Sigmoid colon (tissue), 6 donors: ENCODE measurements at regions not wholly inside any gene's neighbourhood (a gene's known extent, or its start where the extent isn't known, plus 50 kb on each side); places are given as distances from the start of the nearest gene placed in this dataset.

ENCODE experiments used
- DNase-seq: peaks from one replicate; pipeline ENCODE4 v3.0.0-alpha.2; 2019
- H3K27ac ChIP-seq, 4 donors: fragments of 200-600 bp; sonication (generic); one replicate each; pipeline ENCODE4 v1.5.1; 2016 to 2019; ENCODE audit warnings: mild to moderate bottlenecking in 1 of 4
- H3K27me3 ChIP-seq, 3 donors: fragments of 200-600 bp; sonication (generic); one replicate each; pipeline ENCODE4 v1.5.1; 2019; ENCODE audit warnings: mild to moderate bottlenecking in 1 of 3
- H3K36me3 ChIP-seq, 4 donors: fragments of 200-600 bp; sonication (generic); one replicate each; pipeline ENCODE4 v1.5.1; 2016 to 2019
- H3K4me1 ChIP-seq, 4 donors: fragments of 200-600 bp; sonication (generic); one replicate each; pipeline ENCODE4 v1.5.1; 2017 to 2019
- H3K4me3 ChIP-seq, 4 donors: fragments of 200-600 bp; sonication (generic); one replicate each; pipeline ENCODE4 v1.5.1; 2017 to 2019; ENCODE audit warnings: mild to moderate bottlenecking in 2 of 4, moderate library complexity in 1 of 4
- H3K9me3 ChIP-seq, 4 donors: fragments of 200-600 bp in 3 of 4; sonication (generic) in 3 of 4; one replicate each; pipeline versions ENCODE4 v1.5.1 to v1.6.1; 2013 to 2019
- EP300 ChIP-seq, 4 donors: sonication (generic); formaldehyde crosslinking; IDR thresholded peaks; one replicate each; pipeline ENCODE4 v1.6.1; 2017; ENCODE audit warnings: antibody characterized with exemption in 4 of 4
- POLR2A ChIP-seq, 2 donors: fragments of 450-650 bp; IDR thresholded peaks; one replicate each; pipeline ENCODE4 v1.6.1; 2016; ENCODE audit warnings: antibody characterized with exemption in 2 of 2, mild to moderate bottlenecking in 2 of 2, moderate library complexity in 2 of 2
- POLR2AphosphoS5 ChIP-seq, 4 donors: sonication (generic); formaldehyde crosslinking; IDR thresholded peaks; one replicate each; pipeline ENCODE4 v1.6.1; 2017; ENCODE audit warnings: antibody characterized with exemption in 4 of 4
- WGBS, 2 donors: extraction: QIAGEN DNeasy Blood & Tissue Kit; methylation state at CpG; one replicate each; pipeline ENCODE4 v1.1.7; 2013; 5-methylcytosine and 5-hydroxymethylcytosine counted together
- intact Hi-C: fragments of 100-400 bp; cut with DNase I; formaldehyde crosslinking; loops from one replicate; pipeline ENCODE4 v1.15.1; 2023
- TF ChIP-seq, protein P1 (sequence below), 4 experiments: fragments of 450-650 bp in 3 of 4; fragments of 200-600 bp in 1 of 4; IDR thresholded peaks; one replicate each; pipeline ENCODE4 v1.5.1; 2016 to 2019; ENCODE audit warnings: antibody characterized with exemption in 4 of 4, mild to moderate bottlenecking in 3 of 4, moderate library complexity in 2 of 4
- donor health status: healthy with polysubstance abuse.
- donor health status: healthy.

DNA sequence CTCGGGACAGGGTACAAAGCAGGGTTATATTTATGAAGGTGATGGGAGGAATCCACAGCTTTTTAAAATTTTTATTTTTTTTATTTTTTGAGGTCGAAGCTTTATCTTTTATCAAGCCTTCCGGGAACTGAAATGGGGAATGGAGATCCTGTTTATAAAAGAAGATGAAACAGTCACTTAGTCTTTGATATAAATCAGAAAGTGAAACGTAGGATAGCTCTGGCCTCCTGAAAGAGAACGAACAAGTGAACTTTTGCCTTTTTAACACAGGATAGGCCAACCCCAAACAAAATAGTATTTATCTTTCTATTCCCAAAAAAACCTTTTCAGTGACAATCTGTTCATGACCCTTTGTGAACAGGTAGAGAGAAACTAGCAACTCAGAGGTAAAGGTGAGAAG lies 634.0 kb upstream of the LMCD1 start:
- DNase-seq, result no peak
- no peaks in the 10 kb centered on the region for H3K27me3 ChIP-seq
- H3K4me1 ChIP-seq, result no peaks in the 10 kb centered on the region
- H3K36me3 ChIP-seq, result no peaks in the 10 kb centered on the region
- no peak overlapping the region for H3K4me3 ChIP-seq
- no peaks in the 10 kb centered on the region for H3K9me3 ChIP-seq
- intact Hi-C loops, result no loop called here
- TF ChIP-seq EP300 (IDR thresholded peaks at IDR 0.05), result no peak
- TF ChIP-seq POLR2A (IDR thresholded peaks at IDR 0.05), result no peak
- no peak for TF ChIP-seq POLR2AphosphoS5 (IDR thresholded peaks at IDR 0.05)
- TF ChIP-seq, protein P1, sequence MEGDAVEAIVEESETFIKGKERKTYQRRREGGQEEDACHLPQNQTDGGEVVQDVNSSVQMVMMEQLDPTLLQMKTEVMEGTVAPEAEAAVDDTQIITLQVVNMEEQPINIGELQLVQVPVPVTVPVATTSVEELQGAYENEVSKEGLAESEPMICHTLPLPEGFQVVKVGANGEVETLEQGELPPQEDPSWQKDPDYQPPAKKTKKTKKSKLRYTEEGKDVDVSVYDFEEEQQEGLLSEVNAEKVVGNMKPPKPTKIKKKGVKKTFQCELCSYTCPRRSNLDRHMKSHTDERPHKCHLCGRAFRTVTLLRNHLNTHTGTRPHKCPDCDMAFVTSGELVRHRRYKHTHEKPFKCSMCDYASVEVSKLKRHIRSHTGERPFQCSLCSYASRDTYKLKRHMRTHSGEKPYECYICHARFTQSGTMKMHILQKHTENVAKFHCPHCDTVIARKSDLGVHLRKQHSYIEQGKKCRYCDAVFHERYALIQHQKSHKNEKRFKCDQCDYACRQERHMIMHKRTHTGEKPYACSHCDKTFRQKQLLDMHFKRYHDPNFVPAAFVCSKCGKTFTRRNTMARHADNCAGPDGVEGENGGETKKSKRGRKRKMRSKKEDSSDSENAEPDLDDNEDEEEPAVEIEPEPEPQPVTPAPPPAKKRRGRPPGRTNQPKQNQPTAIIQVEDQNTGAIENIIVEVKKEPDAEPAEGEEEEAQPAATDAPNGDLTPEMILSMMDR (IDR thresholded peaks at IDR 0.05), result no peak
- WGBS, 2 donors, result 31 to 47% methylated on average over 5 of the region's 5 CpGs
- H3K27ac ChIP-seq, result no peak overlapping the region

DNA sequence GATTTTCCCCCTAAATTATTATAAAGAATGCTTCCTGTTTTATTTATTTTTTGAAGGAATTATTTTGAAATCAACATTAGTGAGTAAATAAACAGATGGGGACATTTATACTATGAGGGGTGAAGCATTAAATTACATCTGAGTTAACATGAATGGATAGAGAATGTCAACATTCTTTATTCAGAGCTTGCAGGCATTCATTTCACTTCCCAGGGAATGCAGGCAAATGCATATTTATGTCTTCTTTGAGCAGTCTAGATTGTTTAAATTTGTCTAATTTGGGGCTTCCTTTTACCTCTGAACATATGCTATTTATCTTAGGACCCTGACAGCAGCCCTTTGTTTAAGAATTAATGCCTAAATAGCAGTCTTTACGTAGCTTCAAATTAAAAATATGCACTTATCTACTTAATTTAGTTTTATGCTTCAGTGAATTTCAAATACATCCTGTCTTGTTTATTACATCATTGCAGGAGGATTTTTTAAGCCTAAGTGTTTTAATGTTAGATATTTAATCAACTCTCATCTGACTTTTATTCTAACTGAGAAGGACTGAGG lies 630.5 kb upstream of the LMCD1 start:
- H3K4me3 ChIP-seq, result no peak overlapping the region
- WGBS, 2 donors, result 0 to 38% methylated on average over 1 of the region's 1 CpG
- intact Hi-C loops, result no loop called here
- no peaks in the 10 kb centered on the region for H3K9me3 ChIP-seq
- no peak overlapping the region for H3K27ac ChIP-seq
- no peak for DNase-seq
- TF ChIP-seq POLR2A (IDR thresholded peaks at IDR 0.05), result no peak
- TF ChIP-seq POLR2AphosphoS5 (IDR thresholded peaks at IDR 0.05), result no peak
- TF ChIP-seq, protein P1 (IDR thresholded peaks at IDR 0.05), result no peak
- TF ChIP-seq EP300 (IDR thresholded peaks at IDR 0.05), result no peak
- no peaks in the 10 kb centered on the region for H3K36me3 ChIP-seq
- H3K27me3 ChIP-seq, result no peaks in the 10 kb centered on the region
- H3K4me1 ChIP-seq, result peaks cover 0 to 4% (median 0%) of the 10 kb centered on the region in 4 donors

DNA sequence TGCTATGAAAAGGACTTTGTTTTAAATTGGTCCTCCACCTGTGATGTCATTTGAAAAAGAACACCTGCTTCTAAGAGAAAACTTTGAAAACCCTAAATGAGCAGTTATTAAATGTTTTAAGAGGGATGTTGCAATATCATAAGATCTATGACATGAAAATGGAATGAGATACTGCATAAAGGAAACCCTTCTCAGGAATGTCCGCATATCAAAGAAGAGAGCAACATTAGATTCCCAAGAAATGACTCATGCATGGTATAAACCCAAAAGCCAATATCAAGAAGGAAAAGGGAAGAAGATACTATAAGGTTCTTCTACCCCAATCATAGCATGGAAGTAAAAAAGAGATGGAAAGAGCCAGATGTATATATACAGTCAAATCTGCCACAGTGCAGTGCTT lies 627.5 kb upstream of the LMCD1 start:
- DNase-seq, result no peak
- intact Hi-C loops, result no loop called here
- Histone ChIP-seq H3K27me3 (no peaks in the 10 kb centered on the region), H3K4me3 (no peak overlapping the region), H3K36me3 (no peaks in the 10 kb centered on the region), H3K27ac (no peak overlapping the region), H3K9me3 (no peaks in the 10 kb centered on the region), H3K4me1 (peaks cover 0 to 6% (median 0%) of the 10 kb centered on the region in 4 donors)
- no peak for TF ChIP-seq POLR2AphosphoS5 (IDR thresholded peaks at IDR 0.05)
- no peak for TF ChIP-seq POLR2A (IDR thresholded peaks at IDR 0.05)
- TF ChIP-seq EP300 (IDR thresholded peaks at IDR 0.05), result no peak
- TF ChIP-seq, protein P1 (IDR thresholded peaks at IDR 0.05), result no peak
- 90 to 100% methylated on average over 1 of the region's 1 CpG for WGBS, 2 donors

DNA sequence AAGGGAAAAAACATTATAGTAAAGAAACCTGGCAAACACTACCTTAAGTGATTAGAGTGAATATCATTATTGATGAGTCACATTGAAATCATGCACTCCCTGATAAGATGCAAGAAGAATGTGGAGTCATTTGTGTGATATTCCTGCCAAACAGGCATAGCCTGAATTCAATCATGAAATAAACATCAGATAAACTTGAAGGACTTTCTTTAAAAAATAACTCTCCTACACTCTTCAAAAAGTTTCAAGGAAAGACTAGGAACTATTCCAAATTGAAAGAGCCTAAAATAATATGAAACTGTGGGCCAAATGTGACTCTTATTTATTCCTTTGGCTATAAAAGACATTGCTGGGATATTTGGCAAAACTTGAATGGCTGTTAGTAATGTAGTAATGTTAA lies 625.7 kb upstream of the LMCD1 start:
- H3K4me1 ChIP-seq, result peaks cover 0 to 6% (median 0%) of the 10 kb centered on the region in 4 donors
- no peaks in the 10 kb centered on the region for H3K9me3 ChIP-seq
- H3K4me3 ChIP-seq, result no peak overlapping the region
- H3K36me3 ChIP-seq, result no peaks in the 10 kb centered on the region
- TF ChIP-seq POLR2A (IDR thresholded peaks at IDR 0.05) (no peak), EP300 (IDR thresholded peaks at IDR 0.05) (no peak), POLR2AphosphoS5 (IDR thresholded peaks at IDR 0.05) (no peak)
- TF ChIP-seq, protein P1 (IDR thresholded peaks at IDR 0.05), result no peak
- intact Hi-C loops, result no loop called here
- no peaks in the 10 kb centered on the region for H3K27me3 ChIP-seq
- no peak for DNase-seq
- H3K27ac ChIP-seq, result no peak overlapping the region

DNA sequence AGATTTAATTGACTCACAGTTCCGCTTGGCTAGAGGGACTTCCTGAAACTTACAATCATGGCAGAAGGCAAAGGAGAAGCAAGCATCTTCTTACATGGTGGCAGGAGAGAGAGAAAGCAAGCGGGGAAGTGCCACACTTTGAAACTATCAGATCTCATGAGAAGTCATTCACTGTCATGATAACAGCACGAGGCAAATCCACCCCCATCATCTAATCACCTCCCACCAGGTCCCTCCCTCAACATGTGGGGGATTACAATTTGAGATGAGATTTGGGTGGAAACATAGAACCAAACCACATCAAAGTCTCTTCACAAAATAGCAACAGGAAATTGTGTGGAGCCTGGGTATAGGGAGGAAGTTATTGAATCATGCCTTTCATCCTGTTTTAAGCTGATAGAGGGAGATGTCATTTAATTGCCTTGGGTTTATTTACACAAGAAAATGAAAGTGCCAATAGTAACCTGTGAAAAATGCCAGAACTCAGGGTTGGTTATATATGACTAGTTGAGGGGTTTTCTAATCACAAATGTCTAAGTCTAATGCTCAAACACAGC lies 624.8 kb upstream of the LMCD1 start:
- Histone ChIP-seq H3K4me1 (peaks cover 0 to 6% (median 0%) of the 10 kb centered on the region in 4 donors), H3K27me3 (no peaks in the 10 kb centered on the region), H3K27ac (no peak overlapping the region), H3K4me3 (no peak overlapping the region), H3K9me3 (no peaks in the 10 kb centered on the region), H3K36me3 (no peaks in the 10 kb centered on the region)
- 38 to 55% methylated on average over 3 of the region's 3 CpGs for WGBS, 2 donors
- TF ChIP-seq EP300 (IDR thresholded peaks at IDR 0.05) (no peak), POLR2A (IDR thresholded peaks at IDR 0.05) (no peak), POLR2AphosphoS5 (IDR thresholded peaks at IDR 0.05) (no peak)
- TF ChIP-seq, protein P1 (IDR thresholded peaks at IDR 0.05), result no peak
- intact Hi-C loops, result no loop called here
- DNase-seq, result no peak
